ENCODE measurements at regions not wholly inside any gene's neighbourhood (a gene's known extent, or its start where the extent isn't known, plus 50 kb on each side); places are given as distances from the start of the nearest gene placed in this dataset.

DNA sequence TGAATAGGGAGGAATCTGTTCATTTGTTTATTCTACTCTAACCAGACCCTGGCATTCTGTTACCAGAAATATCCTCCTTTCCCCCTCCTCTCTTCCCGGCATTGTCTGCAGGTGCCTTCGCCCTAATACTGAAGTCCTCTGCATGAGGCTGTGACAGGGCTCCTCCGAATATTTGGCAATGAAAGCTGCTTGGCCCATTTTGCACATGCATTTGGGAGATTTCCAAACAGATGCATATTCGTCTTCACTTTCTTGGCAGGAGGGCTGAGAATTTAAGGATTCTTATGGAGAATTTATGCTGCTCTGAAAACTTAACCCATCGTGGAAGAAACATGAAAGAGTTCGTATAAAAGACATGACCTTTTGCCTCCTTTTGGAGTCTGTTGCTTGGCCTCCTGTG lies 484.0 kb downstream of the ZNF608 start:
- intact Hi-C loops (cut with micrococcal nuclease) (no loop called here), in situ Hi-C loops (cut with MboI) (no loop called here)
- CTCF ChIA-PET (ENCODE audit: low intra/inter-chr PET ratio), result no interaction called here
- DNase-seq (ENCODE audit: extremely low read depth in 1 of 4, low spot score in 3 of 4), result no peak
- H3K79me2 ChIP-seq (ENCODE audit: control insufficient read depth, insufficient read depth, low read length), result no peaks in the 10 kb centered on the region
- no peak overlapping the region for H3K4me3 ChIP-seq
- H3K4me1 ChIP-seq (replicated peaks in 1 of 2; ENCODE audit: control insufficient read depth in 2 of 2, insufficient read depth in 2 of 2, low read length in 2 of 2), result no peaks in the 10 kb centered on the region
- no TSS peak for BruUV-seq (replicated peaks)
- H4K20me1 ChIP-seq (replicated peaks; ENCODE audit: control insufficient read depth, insufficient read depth, low read length), result no peaks in the 10 kb centered on the region
- no peak for TF ChIP-seq ZNF75A (CRISPR knock-in tag; IDR thresholded peaks at IDR 0.05)
- TF ChIP-seq JUN (IDR thresholded peaks at IDR 0.05; ENCODE audit: borderline replicate concordance, low read depth, low read length), result no peak
- no peak for TF ChIP-seq JUN (CRISPR knock-in tag; IDR thresholded peaks at IDR 0.05; ENCODE audit: borderline replicate concordance)
- no peak for TF ChIP-seq GATA2 (CRISPR knock-in tag; IDR thresholded peaks at IDR 0.05)
- TF ChIP-seq CEBPB (tag; IDR thresholded peaks at IDR 0.05), result no peak
- TF ChIP-seq ATF6 (CRISPR knock-in tag; IDR thresholded peaks at IDR 0.05), result no peak
- no peak for TF ChIP-seq PCBP2 (IDR thresholded peaks at IDR 0.05; ENCODE audit: low read depth, low read length, poor library complexity, severe bottlenecking)
- TF ChIP-seq IRF1 (CRISPR knock-in tag; IDR thresholded peaks at IDR 0.05; ENCODE audit: borderline replicate concordance), result no peak
- TF ChIP-seq TAF1 (IDR thresholded peaks at IDR 0.05; ENCODE audit: control insufficient read depth, extremely low read depth, insufficient read depth, low read length, severe bottlenecking), result no peak
- TF ChIP-seq RFX1 (IDR thresholded peaks at IDR 0.05), result no peak
- TF ChIP-seq ZBTB17 (CRISPR knock-in tag; IDR thresholded peaks at IDR 0.05), result no peak
- no peak for TF ChIP-seq ZBED1 (IDR thresholded peaks at IDR 0.05)
- TF ChIP-seq SMAD4 (CRISPR knock-in tag; conservative IDR thresholded peaks at IDR 0.05), result no peak
- H3K27me3 ChIP-seq (ENCODE audit: control insufficient read depth in 2 of 2, insufficient read depth in 2 of 2, low read length in 2 of 2), result no peaks in the 10 kb centered on the region
- ATAC-seq, result no peak
- H3K9me1 ChIP-seq (ENCODE audit: control insufficient read depth, insufficient read depth, low read length), result no peaks in the 10 kb centered on the region
- H3K27ac ChIP-seq (ENCODE audit: extremely low read depth, low read depth, low read length), result no peak overlapping the region
- POLR2A ChIA-PET, result no interaction called here
- H3K9me3 ChIP-seq (replicated peaks; ENCODE audit: control insufficient read depth, insufficient read depth, low read depth, low read length), result no peaks in the 10 kb centered on the region
- FAIRE-seq, result no peak
- H3K4me2 ChIP-seq (ENCODE audit: insufficient read depth, low read length), result no peak overlapping the region
- WGBS (ENCODE audit: insufficient coverage, low coverage, missing lambda C conversion rate), result 2% methylated on average over 6 of the region's 6 CpGs
- H3K36me3 ChIP-seq (ENCODE audit: control insufficient read depth, insufficient read depth, low read length), result no peaks in the 10 kb centered on the region
- H3K9ac ChIP-seq (ENCODE audit: insufficient read depth in 1 of 2, low read depth in 2 of 2, low read length in 2 of 2), result no peak overlapping the region
- no peak overlapping the region for H2AFZ ChIP-seq (ENCODE audit: low read depth, low read length)

Measured in K562 (cell line).